ENCODE measurements at regions not wholly inside any gene's neighbourhood (a gene's known extent, or its start where the extent isn't known, plus 50 kb on each side); places are given as distances from the start of the nearest gene placed in this dataset.

GRCh38 chr9:73011956-73012355 is 59.1 kb upstream of the ALDH1A1 start:
- no peak for DNase-seq (ENCODE audit: low read depth)

- DNase-seq (ENCODE audit: low read depth), result no peak
These were observed 58.4 kb upstream of the ALDH1A1 start for GRCh38 chr9:73011181-73011750.

DNA sequence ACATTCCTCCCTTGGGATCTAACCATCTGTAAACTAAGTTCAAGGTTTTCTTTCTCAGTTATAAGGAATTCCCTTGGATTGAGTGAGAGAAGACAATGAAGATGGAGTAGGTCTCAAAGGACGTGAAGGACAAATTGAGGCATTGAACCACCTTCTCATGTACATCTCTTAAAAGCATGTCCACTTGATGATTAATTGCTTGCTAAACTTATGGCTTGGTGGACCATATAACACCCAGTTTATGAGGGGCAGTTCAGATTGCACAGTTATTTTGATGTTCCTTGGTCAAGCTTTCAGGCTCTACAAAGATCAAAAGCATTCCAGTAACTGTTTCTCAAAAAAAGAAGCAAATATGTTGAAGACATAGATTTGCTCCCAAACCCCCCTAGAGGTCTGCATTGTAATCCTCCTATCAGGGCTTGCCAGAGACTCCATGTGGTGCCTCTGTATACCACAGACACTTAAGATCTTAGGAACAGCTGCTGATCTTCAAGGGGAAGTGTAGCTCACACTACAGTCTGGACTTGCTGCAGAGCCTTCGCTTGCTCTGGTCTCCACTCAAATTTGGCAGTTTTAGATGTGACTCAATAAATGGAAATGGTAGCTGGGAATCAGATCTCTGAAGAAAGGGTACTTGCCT is 56.9 kb upstream of the ALDH1A1 start:
- DNase-seq (ENCODE audit: low read depth), result no peak

GRCh38 chr9:73007966-73008672 is 55.3 kb upstream of the ALDH1A1 start:
- DNase-seq (ENCODE audit: low read depth), result no peak

DNA sequence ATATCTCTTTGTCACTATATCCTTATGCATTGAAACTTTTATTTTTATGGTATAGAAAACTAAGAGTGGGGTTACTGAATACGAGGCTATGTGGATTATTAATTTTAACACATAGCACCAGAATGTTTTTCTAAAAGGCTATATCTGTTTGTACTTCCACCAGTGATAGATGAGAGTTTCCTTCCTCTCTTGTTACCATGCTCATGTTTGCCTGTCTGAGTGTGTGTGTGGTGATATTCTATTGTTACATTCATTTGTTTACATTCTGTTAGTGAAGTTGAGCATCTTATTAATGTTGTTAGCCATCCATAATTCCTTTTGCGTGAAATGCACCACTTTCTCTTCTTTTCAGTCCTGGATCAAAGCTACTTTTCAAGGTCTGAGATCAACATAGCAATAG is 54.1 kb upstream of the ALDH1A1 start:
- no peak for DNase-seq (ENCODE audit: low read depth)
